HepG2 (cell line): ENCODE measurements at regions not wholly inside any gene's neighbourhood (a gene's known extent, or its start where the extent isn't known, plus 50 kb on each side); places are given as distances from the start of the nearest gene placed in this dataset.

Experiments used
- ATAC-seq: fragments of 200-7000 bp; cut with Tn5 transposase; 3 replicates; pipeline ENCODE4 v1.9.1; 2020; ENCODE audit warnings: mild to moderate bottlenecking, moderate library complexity
- BruUV-seq: library from RNA; stranded (reverse); fragments of 400-500 nt; replicated peaks from 2 replicates; lab custom pipeline; 2021; lab: Mats Ljungman, UMichigan
- CTCF ChIA-PET: fragments of 300-600 bp; formaldehyde crosslinking; extraction: SDS; loops from one replicate; lab custom pipeline; 2021; ENCODE audit warnings: low total read pairs, inconsistent platforms, low intra/inter-chr PET ratio; lab: Yijun Ruan, JAX
- POLR2A ChIA-PET: fragments of 350-600 bp; sonication (Branson Sonifier 250); formaldehyde crosslinking; loops from one replicate; lab custom pipeline; 2020; ENCODE audit warnings: antibody characterized with exemption, inconsistent platforms; lab: Yijun Ruan, JAX
- DNase-seq: peaks from one replicate; pipeline ENCODE4 v3.0.0-alpha.2; 2015; ENCODE audit warnings: low spot score
- FAIRE-seq: peaks from 3 replicates; lab custom pipeline; 2011; peaks lifted over from hg19 to GRCh38; lab: Jason Lieb, UNC
- H2AFZ ChIP-seq: one replicate; pipeline ENCODE4 v1.6.1; 2011; ENCODE audit warnings: low read length, inconsistent platforms
- H3K27ac ChIP-seq: fragments of 300-600 bp; 3 replicates; pipeline ENCODE4 v1.8.0; 2011; ENCODE audit warnings: mixed run types, mild to moderate bottlenecking, mixed read lengths, low read length, inconsistent platforms; ENCODE audit not compliant: insufficient read depth; ENCODE audit errors: extremely low read length
- H3K27me3 ChIP-seq, 2 experiments: fragments of 200-600 bp in 1 of 2; 2 replicates in 1 of 2; 3 replicates in 1 of 2; pipeline versions ENCODE4 v1.6.0 to v1.8.0; 2011; ENCODE audit warnings: low read length in 2 of 2, mild to moderate bottlenecking in 2 of 2, moderate library complexity in 2 of 2, inconsistent platforms in 1 of 2; ENCODE audit not compliant: insufficient read depth in 2 of 2, control insufficient read depth in 1 of 2
- H3K36me3 ChIP-seq, 2 experiments: fragments of 200-600 bp in 1 of 2; replicated peaks in 1 of 2; 2 replicates in 1 of 2; 3 replicates in 1 of 2; pipeline versions ENCODE4 v1.5.1 to v1.8.0; 2011; ENCODE audit warnings: low read length in 2 of 2, inconsistent platforms in 1 of 2; ENCODE audit not compliant: insufficient read depth in 2 of 2, control insufficient read depth in 1 of 2
- H3K4me1 ChIP-seq: 2 replicates; pipeline ENCODE4 v1.5.1; 2012; ENCODE audit warnings: low read length, inconsistent platforms; ENCODE audit not compliant: insufficient read depth
- H3K4me2 ChIP-seq: 2 replicates; pipeline ENCODE4 v1.6.0; 2011; ENCODE audit warnings: low read depth, low read length, inconsistent platforms
- H3K4me3 ChIP-seq, 3 experiments: fragments of 200-600 bp in 1 of 3; sonication (generic), shearing (Covaris generic) in 1 of 3; replicated peaks in 1 of 3; 2 replicates each; pipeline ENCODE4 v1.5.1; 2011 to 2016; ENCODE audit warnings: low read length in 3 of 3, inconsistent platforms in 2 of 3, low read depth in 2 of 3, mild to moderate bottlenecking in 2 of 3, control low read depth in 1 of 3, mixed read lengths in 1 of 3; ENCODE audit not compliant: insufficient read depth in 1 of 3
- H3K79me2 ChIP-seq: one replicate; pipeline ENCODE4 v1.6.1; 2011; ENCODE audit warnings: low read length, inconsistent platforms; ENCODE audit not compliant: insufficient read depth
- H3K9ac ChIP-seq: 2 replicates; pipeline ENCODE4 v1.6.0; 2011; ENCODE audit warnings: mild to moderate bottlenecking, low read depth, low read length, inconsistent platforms; ENCODE audit not compliant: insufficient read depth
- H3K9me3 ChIP-seq: 2 replicates; pipeline ENCODE4 v1.5.1; 2012; ENCODE audit warnings: mild to moderate bottlenecking, low read length
- H4K20me1 ChIP-seq: 2 replicates; pipeline ENCODE4 v1.6.0; 2011; ENCODE audit warnings: inconsistent platforms, mild to moderate bottlenecking, low read length, moderate library complexity; ENCODE audit not compliant: insufficient read depth
- CHCHD3 ChIP-seq: sonication (generic); formaldehyde crosslinking; IDR thresholded peaks from 2 replicates; pipeline ENCODE4 v1.8.0; 2022; ENCODE audit warnings: mild to moderate bottlenecking, missing genetic modification reagents, moderate library complexity
- FOXJ3 ChIP-seq: sonication (generic); formaldehyde crosslinking; IDR thresholded peaks from 2 replicates; pipeline ENCODE4 v1.4.0; 2020; ENCODE audit warnings: missing genetic modification reagents, mild to moderate bottlenecking, borderline replicate concordance
- GATAD1 ChIP-seq: IDR thresholded peaks from 2 replicates; pipeline ENCODE4 v1.6.1; 2016; ENCODE audit warnings: missing genetic modification reagents, missing compliant biosample characterization
- KDM5B ChIP-seq: sonication (generic); formaldehyde crosslinking; IDR thresholded peaks from 2 replicates; pipeline ENCODE4 v1.4.0; 2020; ENCODE audit warnings: missing genetic modification reagents, mild to moderate bottlenecking, borderline replicate concordance
- KDM6A ChIP-seq: IDR thresholded peaks from 2 replicates; pipeline ENCODE4 v1.6.1; 2016; ENCODE audit warnings: low read depth
- MYC ChIP-seq: sonication (generic); formaldehyde crosslinking; IDR thresholded peaks from 2 replicates; pipeline ENCODE4 v1.9.0; 2021; ENCODE audit warnings: missing genetic modification reagents, borderline replicate concordance
- NFE2 ChIP-seq: sonication (generic); formaldehyde crosslinking; IDR thresholded peaks from 2 replicates; pipeline ENCODE4 v1.4.0; 2020; ENCODE audit warnings: missing genetic modification reagents
- NFE2L1 ChIP-seq: sonication (generic); formaldehyde crosslinking; IDR thresholded peaks from 2 replicates; pipeline ENCODE4 v1.4.0; 2020; ENCODE audit warnings: missing genetic modification reagents, mild to moderate bottlenecking, borderline replicate concordance
- PCBP2 ChIP-seq: fragments of 200-400 bp; formaldehyde crosslinking; optimal IDR thresholded peaks from 2 replicates; pipeline ENCODE3; 2018; ENCODE audit warnings: low read length, low read depth; ENCODE audit not compliant: poor library complexity, severe bottlenecking
- PRPF4 ChIP-seq: fragments of 200-400 bp; formaldehyde crosslinking; IDR thresholded peaks from 2 replicates; pipeline ENCODE4 v1.6.1; 2016; ENCODE audit warnings: low read length, low read depth; ENCODE audit not compliant: poor library complexity, severe bottlenecking
- THAP11 ChIP-seq: IDR thresholded peaks from 2 replicates; pipeline ENCODE4 v1.6.1; 2016; ENCODE audit warnings: missing biosample characterization, missing genetic modification reagents
- U2AF1 ChIP-seq: fragments of 200-400 bp; formaldehyde crosslinking; optimal IDR thresholded peaks from 2 replicates; pipeline ENCODE3; 2017; ENCODE audit warnings: mild to moderate bottlenecking, low read depth, low read length
- ZFP36 ChIP-seq: fragments of 150-350 bp; IDR thresholded peaks from 2 replicates; pipeline ENCODE4 v1.6.1; 2018; ENCODE audit warnings: borderline replicate concordance, low read length, low read depth; ENCODE audit not compliant: partially characterized antibody
- ZNF136 ChIP-seq: sonication (generic); formaldehyde crosslinking; IDR thresholded peaks from 2 replicates; pipeline ENCODE4 v1.8.1; 2022; ENCODE audit warnings: low read depth, mild to moderate bottlenecking, moderate library complexity, missing genetic modification reagents
- ZNF205 ChIP-seq: IDR thresholded peaks from 2 replicates; pipeline ENCODE4 v1.6.1; 2018; ENCODE audit warnings: missing biosample characterization, missing genetic modification reagents
- ZNF24 ChIP-seq: fragments of 450-650 bp; IDR thresholded peaks from 2 replicates; pipeline ENCODE4 v1.6.1; 2017; ENCODE audit warnings: antibody characterized with exemption, mild to moderate bottlenecking
- ZNF496 ChIP-seq: sonication (generic); formaldehyde crosslinking; IDR thresholded peaks from 2 replicates; pipeline ENCODE4 v1.8.1; 2023; ENCODE audit warnings: mild to moderate bottlenecking, moderate library complexity, missing genetic modification reagents; ENCODE audit not compliant: insufficient replicate concordance
- ZNF605 ChIP-seq: sonication (generic); formaldehyde crosslinking; IDR thresholded peaks from 2 replicates; pipeline ENCODE4 v1.8.0; 2022; ENCODE audit warnings: mild to moderate bottlenecking, missing genetic modification reagents
- ZNF724P ChIP-seq: sonication (generic); formaldehyde crosslinking; IDR thresholded peaks from 2 replicates; pipeline ENCODE4 v1.8.0; 2022; ENCODE audit warnings: missing genetic modification reagents, borderline replicate concordance
- ZNF747 ChIP-seq: sonication (generic); formaldehyde crosslinking; IDR thresholded peaks from 2 replicates; pipeline ENCODE4 v1.8.1; 2023; ENCODE audit warnings: missing genetic modification reagents, mild to moderate bottlenecking, borderline replicate concordance
- WGBS: methylation state at CpG from one replicate; pipeline ENCODE4 v1.1.6; 2017; ENCODE audit warnings: low lambda C conversion rate; 5-methylcytosine and 5-hydroxymethylcytosine counted together
- in situ Hi-C: cut with HindIII; loops from 2 replicates; pipeline ENCODE4 v1.10.0; 2017; ENCODE audit warnings: low pct_unique_long_range_greater_than_20kb; ENCODE audit not compliant: extremely low pct_ligation_motif_present
- intact Hi-C: fragments of 100-400 bp; cut with micrococcal nuclease; formaldehyde crosslinking; loops from one replicate; pipeline ENCODE4 v1.10.0; 2022; ENCODE audit not compliant: unreplicated experiment
- TF ChIP-seq, protein P1 (sequence below): sonication (generic); formaldehyde crosslinking; IDR thresholded peaks from 2 replicates; pipeline ENCODE4 v1.5.1; 2020; ENCODE audit warnings: missing genetic modification reagents, mild to moderate bottlenecking, borderline replicate concordance
- TF ChIP-seq, protein P2 (sequence below): sonication (generic); formaldehyde crosslinking; IDR thresholded peaks from 2 replicates; pipeline ENCODE4 v1.4.0; 2020; ENCODE audit warnings: missing genetic modification reagents, low read depth, mild to moderate bottlenecking, borderline replicate concordance

DNA sequence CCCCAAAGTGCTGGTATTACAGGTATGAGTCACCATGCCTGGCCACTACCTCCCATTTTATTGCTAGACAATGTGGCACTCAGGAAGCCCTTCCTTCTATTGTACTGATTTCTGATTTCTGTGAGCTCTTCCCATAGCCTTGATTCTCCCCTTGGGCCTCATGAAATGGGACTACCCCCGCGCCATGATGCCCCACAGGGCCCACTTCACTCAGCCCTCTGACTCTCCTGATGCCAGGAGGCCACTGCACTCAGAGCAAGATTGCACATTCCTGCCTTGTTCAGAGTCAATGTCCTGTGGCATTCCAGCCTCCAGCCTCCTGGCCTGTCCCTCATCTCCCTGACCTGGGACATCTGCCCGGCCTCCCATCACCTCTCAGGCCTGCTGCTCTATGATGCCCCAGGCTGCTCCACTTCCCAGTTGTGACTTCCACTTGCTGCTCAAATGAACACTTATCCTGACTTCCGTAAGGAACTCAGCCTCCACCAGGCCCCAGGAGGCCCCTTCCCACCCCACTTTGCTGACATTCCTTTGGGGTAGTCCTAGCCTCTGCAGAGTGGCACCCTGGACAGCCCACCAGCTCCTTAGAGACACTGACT is 66.6 kb upstream of the KSR1 start (continued):
- TF ChIP-seq MYC (CRISPR knock-in tag) (no peak), ZNF605 (CRISPR knock-in tag) (no peak), NFE2 (CRISPR knock-in tag) (no peak), ZNF136 (no peak), ZNF747 (CRISPR knock-in tag) (no peak), ZNF724P (CRISPR knock-in tag) (no peak), GATAD1 (no peak), PCBP2 (no peak), NFE2L1 (CRISPR knock-in tag) (no peak), ZNF205 (no peak), CHCHD3 (CRISPR knock-in tag) (no peak), FOXJ3 (no peak)
- TF ChIP-seq, protein P1, sequence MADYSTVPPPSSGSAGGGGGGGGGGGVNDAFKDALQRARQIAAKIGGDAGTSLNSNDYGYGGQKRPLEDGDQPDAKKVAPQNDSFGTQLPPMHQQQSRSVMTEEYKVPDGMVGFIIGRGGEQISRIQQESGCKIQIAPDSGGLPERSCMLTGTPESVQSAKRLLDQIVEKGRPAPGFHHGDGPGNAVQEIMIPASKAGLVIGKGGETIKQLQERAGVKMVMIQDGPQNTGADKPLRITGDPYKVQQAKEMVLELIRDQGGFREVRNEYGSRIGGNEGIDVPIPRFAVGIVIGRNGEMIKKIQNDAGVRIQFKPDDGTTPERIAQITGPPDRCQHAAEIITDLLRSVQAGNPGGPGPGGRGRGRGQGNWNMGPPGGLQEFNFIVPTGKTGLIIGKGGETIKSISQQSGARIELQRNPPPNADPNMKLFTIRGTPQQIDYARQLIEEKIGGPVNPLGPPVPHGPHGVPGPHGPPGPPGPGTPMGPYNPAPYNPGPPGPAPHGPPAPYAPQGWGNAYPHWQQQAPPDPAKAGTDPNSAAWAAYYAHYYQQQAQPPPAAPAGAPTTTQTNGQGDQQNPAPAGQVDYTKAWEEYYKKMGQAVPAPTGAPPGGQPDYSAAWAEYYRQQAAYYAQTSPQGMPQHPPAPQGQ (CRISPR knock-in tag): no peak

DNA sequence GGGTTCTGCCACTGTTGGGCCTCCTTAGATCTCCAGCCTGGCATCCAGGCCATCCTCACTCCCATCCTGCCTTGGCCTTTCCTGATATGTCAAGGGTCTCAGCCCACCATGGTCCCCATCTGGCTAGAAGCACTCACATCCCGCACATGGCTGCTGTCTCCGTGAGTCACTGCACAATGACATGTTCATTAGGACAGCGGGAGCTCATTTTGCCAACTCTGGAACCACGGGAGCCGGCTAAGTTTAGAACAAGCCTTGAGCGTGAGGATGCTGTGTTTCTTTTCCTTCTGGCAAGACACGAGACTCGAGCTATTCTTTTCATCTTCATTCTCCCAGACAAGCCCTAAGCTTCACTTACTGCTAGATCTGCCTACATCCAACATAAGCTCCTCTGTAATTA is 65.7 kb upstream of the KSR1 start:
- H3K4me2 ChIP-seq: no peak overlapping the region
- ATAC-seq (no peak), FAIRE-seq (no peak), DNase-seq (no peak)
- WGBS: 12% methylated on average over 8 of the region's 8 CpGs
- H3K9me3 ChIP-seq: no peaks in the 10 kb centered on the region
- in situ Hi-C loops: no loop called here
- BruUV-seq: no TSS peak
- TF ChIP-seq KDM6A (CRISPR knock-in tag) (no peak), PRPF4 (no peak), ZNF24 (no peak), THAP11 (CRISPR knock-in tag) (no peak), KDM5B (CRISPR knock-in tag) (no peak), ZNF496 (CRISPR knock-in tag) (no peak), ZFP36 (no peak), U2AF1 (no peak)
- TF ChIP-seq, protein P2, sequence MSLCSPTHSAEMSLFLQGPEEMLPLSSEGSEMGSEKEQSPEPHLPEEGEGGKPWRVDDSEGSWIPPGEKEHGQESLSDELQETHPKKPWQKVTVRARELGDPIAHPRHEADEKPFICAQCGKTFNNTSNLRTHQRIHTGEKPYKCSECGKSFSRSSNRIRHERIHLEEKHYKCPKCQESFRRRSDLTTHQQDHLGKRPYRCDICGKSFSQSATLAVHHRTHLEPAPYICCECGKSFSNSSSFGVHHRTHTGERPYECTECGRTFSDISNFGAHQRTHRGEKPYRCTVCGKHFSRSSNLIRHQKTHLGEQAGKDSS (CRISPR knock-in tag): no peak
- ChIA-PET POLR2A (no interaction called here), CTCF (no interaction called here)
- H3K79me2 ChIP-seq: no peaks in the 10 kb centered on the region
- H3K27ac ChIP-seq: no peak overlapping the region
- no peak overlapping the region for H2AFZ ChIP-seq
- no peaks in the 10 kb centered on the region for H4K20me1 ChIP-seq
- H3K9ac ChIP-seq: no peak overlapping the region
- no peaks in the 10 kb centered on the region for H3K4me1 ChIP-seq
- H3K27me3 ChIP-seq: peaks cover 0 to 4% of the 10 kb centered on the region in 2 experiments; a peak in 1 of 5 replicates
- H3K4me3 ChIP-seq: no peak overlapping the region
- H3K36me3 ChIP-seq: no peaks in the 10 kb centered on the region
- intact Hi-C loops: no loop called here
